Smooth muscle cell (in vitro differentiated cells): ENCODE measurements at regions not wholly inside any gene's neighbourhood (a gene's known extent, or its start where the extent isn't known, plus 50 kb on each side); places are given as distances from the start of the nearest gene placed in this dataset.

Source experiments
- DNase-seq: peaks from one replicate; lab custom pipeline; 2025; ENCODE audit not compliant: unreplicated experiment; lab: John Stamatoyannopoulos, UW
- H2AFZ ChIP-seq: fragments of 200-600 bp; sonication (generic); 2 replicates; pipeline ENCODE4 v1.6.0; 2016; ENCODE audit warnings: antibody characterized with exemption, low read depth, mild to moderate bottlenecking
- H3F3A ChIP-seq: fragments of 200-600 bp; sonication (generic); 2 replicates; pipeline ENCODE4 v1.6.0; 2017; ENCODE audit warnings: antibody characterized with exemption, low read depth
- H3K27ac ChIP-seq: fragments of 200-600 bp; sonication (generic); 2 replicates; pipeline ENCODE4 v1.5.1; 2016; ENCODE audit warnings: low read depth, mild to moderate bottlenecking
- H3K27me3 ChIP-seq: fragments of 200-600 bp; sonication (generic); 2 replicates; pipeline ENCODE4 v1.6.1; 2016; ENCODE audit warnings: low read depth, mild to moderate bottlenecking
- H3K36me3 ChIP-seq: fragments of 200-600 bp; sonication (generic); 2 replicates; pipeline ENCODE4 v1.5.1; 2016; ENCODE audit warnings: low read depth
- H3K4me1 ChIP-seq: fragments of 200-600 bp; sonication (generic); 2 replicates; pipeline ENCODE4 v1.5.1; 2016; ENCODE audit warnings: low read depth
- H3K4me2 ChIP-seq: fragments of 200-600 bp; sonication (generic); 2 replicates; pipeline ENCODE4 v1.6.0; 2016; ENCODE audit warnings: mild to moderate bottlenecking
- H3K4me3 ChIP-seq: fragments of 200-600 bp; sonication (generic); 2 replicates; pipeline ENCODE4 v1.5.1; 2016; ENCODE audit warnings: mild to moderate bottlenecking
- H3K79me2 ChIP-seq: fragments of 200-600 bp; sonication (generic); 2 replicates; pipeline ENCODE4 v1.6.0; 2016; ENCODE audit warnings: low read depth, mild to moderate bottlenecking
- H3K9ac ChIP-seq: fragments of 200-600 bp; sonication (generic); 2 replicates; pipeline ENCODE4 v1.6.0; 2016; ENCODE audit warnings: low read depth
- H3K9me3 ChIP-seq: fragments of 200-600 bp; sonication (generic); replicated peaks from 2 replicates; pipeline ENCODE4 v1.5.1; 2016; ENCODE audit warnings: low read depth
- H4K20me1 ChIP-seq: fragments of 200-600 bp; sonication (generic); 2 replicates; pipeline ENCODE4 v1.6.0; 2016; ENCODE audit warnings: low read depth
- CTCF ChIP-seq: fragments of 200-600 bp; sonication (generic); IDR thresholded peaks from 2 replicates; pipeline ENCODE4 v1.5.1; 2017; ENCODE audit warnings: borderline replicate concordance, mild to moderate bottlenecking, antibody characterized with exemption; ENCODE audit not compliant: insufficient read depth, poor library complexity, severe bottlenecking
- WGBS: methylation state at CpG from one replicate; pipeline ENCODE4 v1.1.7; 2016; ENCODE audit warnings: low lambda C conversion rate; 5-methylcytosine and 5-hydroxymethylcytosine counted together

GRCh38 chr2:51335087-51336058 is 303.4 kb upstream of the NRXN1 start:
- TF ChIP-seq CTCF: no peak
- no peak overlapping the region for H3K27ac ChIP-seq
- no peaks in the 10 kb centered on the region for H3K36me3 ChIP-seq
- no peaks in the 10 kb centered on the region for H3K27me3 ChIP-seq
- no peak for DNase-seq
- H3K4me1 ChIP-seq: no peaks in the 10 kb centered on the region
- H3K4me2 ChIP-seq: no peak overlapping the region
- no peaks in the 10 kb centered on the region for H3F3A ChIP-seq
- no peak overlapping the region for H3K4me3 ChIP-seq
- no peak overlapping the region for H2AFZ ChIP-seq
- H4K20me1 ChIP-seq: no peaks in the 10 kb centered on the region
- whole genome bisulfite sequencing: 70% methylated on average over 7 of the region's 7 CpGs
- no peaks in the 10 kb centered on the region for H3K9me3 ChIP-seq
- no peak overlapping the region for H3K9ac ChIP-seq
- no peaks in the 10 kb centered on the region for H3K79me2 ChIP-seq

- no peaks in the 10 kb centered on the region for H4K20me1 ChIP-seq
- no peaks in the 10 kb centered on the region for H3K36me3 ChIP-seq
- 88% methylated on average over 1 of the region's 1 CpG for WGBS
- H3K4me3 ChIP-seq: no peak overlapping the region
- DNase-seq: no peak
- H3K79me2 ChIP-seq: no peaks in the 10 kb centered on the region
- no peaks in the 10 kb centered on the region for H3K27me3 ChIP-seq
- no peaks in the 10 kb centered on the region for H3F3A ChIP-seq
- H3K9me3 ChIP-seq: no peaks in the 10 kb centered on the region
- H3K9ac ChIP-seq: no peak overlapping the region
- no peak overlapping the region for H3K4me2 ChIP-seq
- no peak overlapping the region for H2AFZ ChIP-seq
- no peak overlapping the region for H3K27ac ChIP-seq
- no peak for TF ChIP-seq CTCF
- no peaks in the 10 kb centered on the region for H3K4me1 ChIP-seq
Observed at GRCh38 chr2:51329512-51329911, 297.6 kb upstream of the NRXN1 start.

DNA sequence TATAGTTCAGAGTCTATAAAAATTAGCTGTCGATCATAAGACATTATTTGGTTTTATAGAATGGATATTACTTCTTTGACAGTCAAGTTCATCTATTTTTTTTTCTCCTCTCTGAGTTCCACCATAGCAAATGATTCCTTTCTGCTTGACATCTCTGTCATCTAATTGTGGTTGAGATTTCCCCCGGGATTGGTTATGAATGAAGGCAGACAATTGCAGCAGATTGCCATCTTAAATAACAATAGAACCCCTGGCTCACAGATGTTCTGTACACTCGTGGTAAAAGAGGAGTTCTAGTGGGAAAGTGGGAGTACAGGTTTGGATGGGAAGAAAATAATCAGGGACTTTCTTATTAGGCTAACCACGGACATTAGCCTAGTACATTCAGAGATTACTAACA is 292.1 kb upstream of the NRXN1 start:
- Histone ChIP-seq H3K79me2 (no peaks in the 10 kb centered on the region), H3F3A (no peaks in the 10 kb centered on the region), H3K27me3 (no peaks in the 10 kb centered on the region), H3K9me3 (no peaks in the 10 kb centered on the region), H3K36me3 (no peaks in the 10 kb centered on the region), H3K4me1 (no peaks in the 10 kb centered on the region), H3K4me3 (no peak overlapping the region), H4K20me1 (no peaks in the 10 kb centered on the region), H3K4me2 (no peak overlapping the region), H3K27ac (no peak overlapping the region), H3K9ac (no peak overlapping the region), H2AFZ (no peak overlapping the region)
- WGBS: 71% methylated on average over 4 of the region's 4 CpGs
- TF ChIP-seq CTCF: no peak
- DNase-seq: no peak

DNA sequence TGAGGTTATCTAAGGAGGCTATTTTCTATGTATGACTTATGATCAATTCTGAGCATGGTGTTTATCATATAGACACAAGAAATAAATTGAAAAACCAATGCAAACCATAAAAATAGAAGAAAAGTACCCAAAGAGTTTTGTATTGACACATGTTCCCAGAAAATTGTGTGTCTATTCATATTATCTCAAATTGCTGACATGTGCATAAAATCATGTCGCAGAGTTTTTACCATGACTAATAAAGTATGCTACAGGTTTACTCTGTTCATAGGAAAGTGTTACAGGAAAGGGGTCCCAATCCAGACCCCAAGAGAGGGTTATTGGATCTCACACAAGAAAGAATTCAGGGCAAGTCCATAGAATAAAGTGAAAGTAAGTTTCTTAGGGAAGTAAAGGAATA is 290.7 kb upstream of the NRXN1 start:
- Histone ChIP-seq H3K9ac (no peak overlapping the region), H4K20me1 (no peaks in the 10 kb centered on the region), H3K4me1 (no peaks in the 10 kb centered on the region), H3K36me3 (no peaks in the 10 kb centered on the region), H3K27me3 (no peaks in the 10 kb centered on the region), H3F3A (no peaks in the 10 kb centered on the region), H3K9me3 (no peaks in the 10 kb centered on the region), H3K4me3 (no peak overlapping the region), H3K79me2 (no peaks in the 10 kb centered on the region), H3K4me2 (no peak overlapping the region), H2AFZ (no peak overlapping the region), H3K27ac (no peak overlapping the region)
- no peak for TF ChIP-seq CTCF
- DNase-seq: no peak
- 97% methylated on average over 1 of the region's 1 CpG for WGBS
